Activated CD8-positive, alpha-beta memory T cell treated with anti-CD3 and anti-CD28 coated beads for 36 hours (primary cell): ENCODE measurements at regions not wholly inside any gene's neighbourhood (a gene's known extent, or its start where the extent isn't known, plus 50 kb on each side); places are given as distances from the start of the nearest gene placed in this dataset.
"Not testable (repeated sequence)": the region's sequence is repeated elsewhere in the genome, so short reads cannot be mapped to it uniquely, and the experiment has no call there.

ENCODE experiments used
- CTCF ChIA-PET: fragments of 350-600 bp; sonication (Branson Sonifier 250); formaldehyde crosslinking; loops from one replicate; lab custom pipeline; 2021; ENCODE audit warnings: antibody characterized with exemption; lab: Charles Lee
- POLR2A ChIA-PET: fragments of 350-600 bp; sonication (Branson Sonifier 250); formaldehyde crosslinking; loops from one replicate; lab custom pipeline; 2021; ENCODE audit warnings: antibody characterized with exemption; lab: Charles Lee

GRCh38 chr3:95172164-95172943 lies 1109.5 kb downstream of the NSUN3 start:
- CTCF ChIA-PET: no interaction called here
- POLR2A ChIA-PET: no interaction called here

- ChIA-PET POLR2A (no interaction called here), CTCF (no interaction called here)
These were observed 1114.2 kb downstream of the NSUN3 start for GRCh38 chr3:95177096-95177495.

DNA sequence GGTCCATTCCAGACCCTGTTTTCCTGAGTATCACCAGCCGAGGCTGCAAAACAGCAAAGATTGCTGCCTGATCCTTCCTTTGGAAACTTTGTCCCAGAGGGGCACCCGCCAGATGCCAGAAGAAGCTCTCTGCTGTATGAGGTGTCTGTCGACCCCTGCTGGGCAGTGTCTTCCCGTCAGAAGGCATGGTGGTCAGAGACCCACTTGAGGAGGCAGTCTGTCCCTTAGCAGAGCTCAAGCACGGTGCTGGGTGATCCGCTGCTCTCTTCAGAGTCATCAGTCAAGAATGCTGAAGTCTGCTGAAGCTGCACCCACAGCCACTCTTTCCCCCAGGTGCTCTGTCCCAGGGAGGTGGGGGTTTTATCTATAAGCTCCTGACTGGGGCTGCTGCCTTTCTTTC lies 1121.2 kb downstream of the NSUN3 start:
- ChIA-PET CTCF (no interaction called here), POLR2A (no interaction called here)

GRCh38 chr3:95189348-95189747 lies 1126.5 kb downstream of the NSUN3 start:
- ChIA-PET CTCF (no interaction called here), POLR2A (no interaction called here)

GRCh38 chr3:95197661-95198060 lies 1134.8 kb downstream of the NSUN3 start:
- ChIA-PET CTCF (no interaction called here), POLR2A (no interaction called here)

DNA sequence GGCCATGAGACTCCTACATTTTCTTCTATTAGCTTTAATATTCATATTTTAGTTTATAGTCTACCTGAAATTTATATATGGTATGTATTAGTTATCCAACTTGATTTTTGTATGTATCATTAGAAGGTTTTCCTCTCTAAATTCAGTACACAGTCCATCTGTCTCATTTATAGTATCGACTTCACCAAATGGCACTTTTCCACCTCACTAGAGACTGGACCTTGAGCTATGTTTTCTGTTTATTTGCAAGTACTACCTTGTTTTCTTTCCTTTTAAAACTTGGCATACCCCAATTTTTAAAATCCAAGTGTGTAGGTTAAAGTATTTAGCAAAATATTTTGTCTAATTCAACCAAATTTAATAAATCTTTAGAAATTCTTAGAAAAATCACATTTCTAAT lies 1137.5 kb downstream of the NSUN3 start:
- POLR2A ChIA-PET: no interaction called here
- CTCF ChIA-PET: no interaction called here

GRCh38 chr3:95210878-95211277 lies 1148.0 kb downstream of the NSUN3 start:
- CTCF ChIA-PET: no interaction called here
- POLR2A ChIA-PET: no interaction called here

GRCh38 chr3:95212117-95212516 lies 1149.3 kb downstream of the NSUN3 start:
- POLR2A ChIA-PET: no interaction called here
- CTCF ChIA-PET: no interaction called here

- CTCF ChIA-PET: no interaction called here
- POLR2A ChIA-PET: no interaction called here
These were observed 1152.6 kb downstream of the NSUN3 start for GRCh38 chr3:95215437-95215957.

DNA sequence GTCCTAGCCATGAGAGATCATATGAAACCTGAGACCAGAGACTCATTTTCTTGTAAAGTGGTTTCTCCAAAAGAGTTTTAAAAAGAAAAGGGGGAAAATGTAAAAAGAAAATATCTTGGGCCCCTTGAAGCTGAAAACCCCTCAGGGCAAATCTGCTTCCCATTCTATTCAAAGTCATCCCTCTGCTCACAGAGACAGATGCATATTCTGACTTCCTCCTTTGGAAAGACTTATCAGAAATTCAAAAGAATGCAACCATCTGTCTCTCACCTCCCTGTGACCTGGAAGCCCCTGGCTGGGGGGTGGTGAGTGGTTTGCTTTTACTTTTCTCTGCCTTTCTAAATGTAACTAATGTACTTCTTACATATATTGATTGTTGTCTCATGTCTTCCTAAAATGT lies 1154.8 kb downstream of the NSUN3 start:
- CTCF ChIA-PET: no interaction called here
- POLR2A ChIA-PET: no interaction called here

DNA sequence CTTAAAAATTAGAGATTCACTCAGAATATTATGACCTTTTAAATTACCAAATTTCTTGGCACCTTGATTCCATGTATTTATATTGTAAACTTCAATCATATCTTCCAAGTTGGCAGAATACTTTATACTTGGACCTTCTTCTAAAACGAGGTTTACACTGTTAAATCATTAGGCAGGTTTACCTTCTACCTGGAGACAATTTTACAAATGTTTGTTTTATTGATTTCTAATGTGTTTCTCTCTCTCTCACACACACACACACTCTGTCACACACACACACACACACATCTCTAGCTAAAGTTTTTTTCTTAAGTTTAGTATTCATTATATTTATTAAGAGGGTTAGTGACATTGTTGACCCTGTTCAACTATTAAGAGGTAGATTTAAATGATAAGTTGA lies 1155.6 kb downstream of the NSUN3 start:
- ChIA-PET CTCF (no interaction called here), POLR2A (no interaction called here)

GRCh38 chr3:95226437-95226836 lies 1163.6 kb downstream of the NSUN3 start:
- ChIA-PET POLR2A (no interaction called here), CTCF (no interaction called here)

- POLR2A ChIA-PET: no interaction called here
- CTCF ChIA-PET: no interaction called here
These were observed 1164.2 kb downstream of the NSUN3 start for GRCh38 chr3:95227092-95227491.

DNA sequence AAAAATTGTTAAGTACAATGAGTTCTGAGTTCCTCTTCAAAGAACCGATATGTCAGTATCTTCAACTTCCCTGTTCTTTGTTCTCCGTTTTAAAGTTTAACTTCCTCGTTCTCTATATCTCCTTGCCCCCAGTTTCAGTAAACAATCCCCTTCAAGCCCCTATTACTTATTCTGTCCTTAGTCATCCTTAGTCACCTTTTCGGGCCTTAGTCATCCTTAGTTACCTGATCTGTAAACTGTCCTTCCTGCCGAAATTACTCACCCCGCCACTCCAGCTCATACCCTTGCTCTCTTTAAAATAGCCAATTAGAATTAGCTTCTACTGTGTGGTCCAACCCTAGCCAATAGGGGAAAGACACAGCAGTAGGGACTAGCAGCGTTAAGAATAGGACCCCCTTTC lies 1165.6 kb downstream of the NSUN3 start:
- CTCF ChIA-PET: no interaction called here
- POLR2A ChIA-PET: no interaction called here

GRCh38 chr3:95235916-95236315 lies 1173.1 kb downstream of the NSUN3 start:
- POLR2A ChIA-PET: no interaction called here

DNA sequence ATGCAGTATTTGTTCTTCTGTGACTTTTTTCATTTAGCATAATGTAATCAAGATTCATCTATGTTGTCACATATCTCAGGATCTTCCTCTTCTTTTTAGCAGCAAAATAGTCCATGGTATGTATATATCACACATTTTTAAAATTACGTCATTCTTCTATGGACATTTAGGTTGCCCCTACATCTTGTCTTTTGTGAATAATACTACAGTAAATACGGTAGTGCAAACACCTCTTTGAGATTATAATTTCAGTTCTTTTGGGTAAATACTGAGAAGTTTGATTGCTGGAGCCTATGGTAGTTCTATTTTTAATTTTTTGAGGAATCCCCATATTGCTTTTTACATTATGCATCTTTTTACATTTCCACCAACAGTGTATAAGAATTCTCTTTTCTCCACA lies 1174.9 kb downstream of the NSUN3 start:
- POLR2A ChIA-PET: no interaction called here
- CTCF ChIA-PET: no interaction called here

More at GRCh38 chr3:95235916-95236315, 1173.1 kb downstream of the NSUN3 start:
- CTCF ChIA-PET: no interaction called here

DNA sequence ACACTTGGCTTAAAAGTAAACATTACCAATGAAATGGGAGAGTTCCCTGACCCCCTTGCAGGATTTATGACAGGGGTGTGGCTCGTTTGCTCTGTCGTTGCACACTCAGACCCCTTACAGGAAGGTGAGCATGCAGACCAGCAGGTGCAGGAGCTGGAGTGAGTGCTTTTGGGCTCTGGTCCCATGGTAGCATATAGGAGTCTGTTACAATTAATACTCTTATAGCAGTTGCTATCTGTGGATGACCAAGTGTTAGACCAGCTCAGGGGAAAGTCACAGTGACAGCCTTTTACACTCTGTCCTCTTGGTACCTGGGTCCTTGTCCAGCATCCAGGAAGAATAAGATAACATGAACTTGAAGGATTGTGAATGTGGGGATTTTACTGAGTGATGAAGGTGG lies 1177.5 kb downstream of the NSUN3 start:
- ChIA-PET CTCF (no interaction called here), POLR2A (no interaction called here)

DNA sequence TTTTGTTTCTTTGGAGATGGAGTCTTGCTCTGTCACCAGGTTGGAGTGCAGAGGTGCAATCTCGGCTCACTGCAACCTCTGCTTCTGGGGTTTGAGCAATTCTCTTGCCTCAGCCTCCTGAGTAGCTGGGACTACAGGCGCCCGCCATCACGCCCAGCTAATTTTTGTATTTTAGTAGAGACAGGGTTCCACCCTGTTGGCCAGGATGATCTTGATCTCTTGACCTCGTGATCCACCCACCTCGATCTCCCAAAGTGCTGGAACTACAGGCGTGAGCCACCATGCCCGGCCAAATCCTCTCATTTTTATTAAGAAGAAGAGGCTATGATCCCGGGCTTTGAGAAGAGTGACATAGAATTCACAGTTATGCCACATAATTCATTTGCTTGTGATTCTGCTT lies 1178.4 kb downstream of the NSUN3 start:
- POLR2A ChIA-PET, CTCF ChIA-PET: not testable (repeated sequence)

DNA sequence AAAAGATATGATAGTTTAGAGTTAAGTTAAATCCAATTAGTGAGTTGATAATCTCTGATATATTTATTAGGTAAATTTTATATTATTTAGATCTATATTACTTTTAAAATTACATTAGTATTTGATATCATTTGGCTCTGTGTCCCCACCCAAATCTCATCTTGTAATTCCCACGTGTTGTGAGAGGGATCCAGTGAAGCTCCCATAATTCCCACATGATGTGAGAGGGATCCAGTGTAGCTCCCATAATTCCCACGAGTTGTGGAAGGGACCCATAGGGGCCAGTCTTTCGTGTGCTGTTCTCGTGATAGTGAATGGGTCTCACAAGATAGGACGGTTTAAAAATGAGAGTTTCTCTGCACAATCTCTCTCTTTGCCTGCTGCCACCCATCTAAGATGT lies 1183.6 kb downstream of the NSUN3 start:
- ChIA-PET CTCF (no interaction called here), POLR2A (no interaction called here)

DNA sequence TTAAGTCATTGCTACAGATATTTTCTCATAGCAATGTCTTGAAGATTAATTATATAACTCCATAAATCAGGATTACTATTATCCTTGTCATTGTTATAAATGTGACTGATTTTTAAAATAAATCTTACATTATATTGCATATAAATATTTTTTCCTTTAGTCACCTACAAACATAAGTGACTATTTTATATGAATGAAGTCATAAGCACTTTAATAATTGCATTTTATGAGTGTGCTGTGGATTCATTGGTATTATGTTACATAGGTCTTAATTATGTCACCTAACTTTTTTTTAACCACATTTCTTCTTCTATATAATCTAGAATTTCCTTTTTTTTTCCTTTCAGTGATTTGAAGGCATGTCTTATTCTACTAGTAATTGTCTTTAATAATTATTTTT lies 1191.2 kb downstream of the NSUN3 start:
- CTCF ChIA-PET: no interaction called here

GRCh38 chr3:95254758-95255157 lies 1191.9 kb downstream of the NSUN3 start:
- ChIA-PET POLR2A (no interaction called here), CTCF (interaction anchor here (0.7 kb wide), 1 partner anchor 12 kb away, joined by 5 read pairs; no protein-coding TSS in a partner anchor)

More for the DNA sequence above, 1191.2 kb downstream of the NSUN3 start:
- POLR2A ChIA-PET: no interaction called here

- CTCF ChIA-PET: no interaction called here
- POLR2A ChIA-PET: no interaction called here
These were observed 1202.3 kb downstream of the NSUN3 start for GRCh38 chr3:95265129-95265528.
